GM20000 (cell line): ENCODE measurements at regions not wholly inside any gene's neighbourhood (a gene's known extent, or its start where the extent isn't known, plus 50 kb on each side); places are given as distances from the start of the nearest gene placed in this dataset.

Experiments used
- DNase-seq: peaks from one replicate; pipeline ENCODE4 v3.0.0; 2012; ENCODE audit warnings: low spot score
- CTCF ChIP-seq: IDR thresholded peaks from 2 replicates; pipeline ENCODE4 v1.5.1; 2012; ENCODE audit warnings: mild to moderate bottlenecking, control low read depth; ENCODE audit errors: extremely low read depth, missing control alignments

GRCh38 chr1:82114887-82115286 is 314.2 kb downstream of the ADGRL2 start:
- no peak for DNase-seq
- TF ChIP-seq CTCF, result no peak

- TF ChIP-seq CTCF, result no peak
- no peak for DNase-seq
These were observed 309.9 kb downstream of the ADGRL2 start for GRCh38 chr1:82110366-82111254.

GRCh38 chr1:82108843-82109242 is 308.1 kb downstream of the ADGRL2 start:
- DNase-seq, result peak; percentile 5
- TF ChIP-seq CTCF, result no peak

- no peak for TF ChIP-seq CTCF
- DNase-seq, result no peak
These were observed 305.9 kb downstream of the ADGRL2 start for GRCh38 chr1:82106672-82107071.

- no peak for DNase-seq
- no peak for TF ChIP-seq CTCF
These were observed 298.4 kb downstream of the ADGRL2 start for GRCh38 chr1:82099170-82099569.

- TF ChIP-seq CTCF, result no peak
- DNase-seq, result no peak
These were observed 293.4 kb downstream of the ADGRL2 start for GRCh38 chr1:82094136-82094535.

- TF ChIP-seq CTCF, result no peak
- DNase-seq, result no peak
These were observed 291.0 kb downstream of the ADGRL2 start for GRCh38 chr1:82091729-82092128.
